Activated T-helper 2 cell treated with anti-CD3 and anti-CD28 coated beads, Interferon-gamma antibody, Interleukin-2, Interleukin-4, amounts not matched to agents 10 μg/mL and 5 μg/mL and 100 μg/mL, durations not matched to agents 14 hours and 24 hours and 36 hours (primary cell): ENCODE measurements at regions not wholly inside any gene's neighbourhood (a gene's known extent, or its start where the extent isn't known, plus 50 kb on each side); places are given as distances from the start of the nearest gene placed in this dataset.
A peak's percentile ranks its signal among the peaks of the same experiment; 100 is the strongest.

Experiments
- DNase-seq: peaks from one replicate; pipeline ENCODE4 v3.0.0; 2021; ENCODE audit warnings: low spot score
- H3K27ac Mint-ChIP-seq: one replicate; pipeline ENCODE4 v1.8.0; 2021; ENCODE audit warnings: mixed read lengths
- H3K27me3 Mint-ChIP-seq: one replicate; pipeline ENCODE4 v1.8.0; 2021; ENCODE audit warnings: low read depth, mixed read lengths
- H3K36me3 Mint-ChIP-seq: one replicate; pipeline ENCODE4 v1.8.0; 2021; ENCODE audit warnings: low read depth, mixed read lengths
- H3K4me1 Mint-ChIP-seq: one replicate; pipeline ENCODE4 v1.8.0; 2021; ENCODE audit warnings: low read depth, mixed read lengths
- H3K4me3 Mint-ChIP-seq: one replicate; pipeline ENCODE4 v1.8.0; 2021; ENCODE audit warnings: low read depth, mild to moderate bottlenecking, moderate library complexity, mixed read lengths
- H3K9me3 Mint-ChIP-seq: one replicate; pipeline ENCODE4 v1.8.0; 2021; ENCODE audit warnings: mixed read lengths
- intact Hi-C: fragments of 100-400 bp; cut with micrococcal nuclease; formaldehyde crosslinking; loops from one replicate; pipeline ENCODE4 v1.15.1; 2023

GRCh38 chr1:244920911-244921761 is 56.8 kb upstream of the HNRNPU start:
- H3K4me3 Mint-ChIP-seq, result no peak overlapping the region
- peaks cover 14% of the 10 kb centered on the region for H3K4me1 Mint-ChIP-seq
- intact Hi-C loops, result no loop called here
- H3K36me3 Mint-ChIP-seq, result no peaks in the 10 kb centered on the region
- H3K27ac Mint-ChIP-seq, result no peak overlapping the region
- peaks cover 33% of the 10 kb centered on the region for H3K27me3 Mint-ChIP-seq
- no peak for DNase-seq
- no peaks in the 10 kb centered on the region for H3K9me3 Mint-ChIP-seq

- Mint-ChIP-seq H3K36me3 (no peaks in the 10 kb centered on the region), H3K27ac (no peak overlapping the region), H3K4me1 (peaks cover 14% of the 10 kb centered on the region), H3K9me3 (no peaks in the 10 kb centered on the region), H3K27me3 (peaks cover 32% of the 10 kb centered on the region), H3K4me3 (peak overlapping the region; percentile 71)
- intact Hi-C loops, result loop anchor here (2.0 kb wide), 1 partner anchor 51 kb away; no protein-coding TSS in a partner anchor
- no peak for DNase-seq
Observed at GRCh38 chr1:244919320-244920282, 55.3 kb upstream of the HNRNPU start.

- Mint-ChIP-seq H3K27ac (peak overlapping the region; percentile 62), H3K4me1 (peaks cover 14% of the 10 kb centered on the region), H3K36me3 (no peaks in the 10 kb centered on the region), H3K9me3 (no peaks in the 10 kb centered on the region), H3K27me3 (peaks cover 30% of the 10 kb centered on the region), H3K4me3 (peak overlapping the region; percentile 82)
- peak; percentile 40 for DNase-seq
- intact Hi-C loops, result loop anchor here (1.0 to 2.0 kb wide), 2 partner anchors 52 to 55 kb away; no protein-coding TSS in a partner anchor
Observed at GRCh38 chr1:244918421-244919319, 54.3 kb upstream of the HNRNPU start.

GRCh38 chr1:244917073-244917670 is 52.8 kb upstream of the HNRNPU start:
- Mint-ChIP-seq H3K9me3 (no peaks in the 10 kb centered on the region), H3K4me3 (no peak overlapping the region), H3K27me3 (peaks cover 24% of the 10 kb centered on the region), H3K4me1 (peaks cover 14% of the 10 kb centered on the region), H3K36me3 (no peaks in the 10 kb centered on the region), H3K27ac (no peak overlapping the region)
- intact Hi-C loops, result no loop called here
- DNase-seq, result no peak

- Mint-ChIP-seq H3K27me3 (peaks cover 23% of the 10 kb centered on the region), H3K4me3 (no peak overlapping the region), H3K9me3 (no peaks in the 10 kb centered on the region), H3K4me1 (peaks cover 14% of the 10 kb centered on the region), H3K36me3 (no peaks in the 10 kb centered on the region), H3K27ac (no peak overlapping the region)
- no peak for DNase-seq
- intact Hi-C loops, result no loop called here
Observed at GRCh38 chr1:244915736-244916135, 51.4 kb upstream of the HNRNPU start.

GRCh38 chr1:244914761-244915160 is 50.4 kb upstream of the HNRNPU start:
- DNase-seq, result no peak
- Mint-ChIP-seq H3K36me3 (no peaks in the 10 kb centered on the region), H3K9me3 (no peaks in the 10 kb centered on the region), H3K4me3 (no peak overlapping the region), H3K27ac (no peak overlapping the region), H3K4me1 (peaks cover 10% of the 10 kb centered on the region), H3K27me3 (peaks cover 21% of the 10 kb centered on the region)
- intact Hi-C loops, result no loop called here
